ENCODE measurements at regions not wholly inside any gene's neighbourhood (a gene's known extent, or its start where the extent isn't known, plus 50 kb on each side); places are given as distances from the start of the nearest gene placed in this dataset.
"Not testable (repeated sequence)": the region's sequence is repeated elsewhere in the genome, so short reads cannot be mapped to it uniquely, and the experiment has no call there.

- Mint-ChIP-seq H3K27ac (no peak overlapping the region), H3K9me3 (no peaks in the 10 kb centered on the region), H3K4me3 (no peak overlapping the region), H3K36me3 (no peaks in the 10 kb centered on the region), H3K27me3 (no peaks in the 10 kb centered on the region), H3K4me1 (no peaks in the 10 kb centered on the region)
- ATAC-seq (ENCODE audit: low read depth) (no peak), DNase-seq (no peak)
- POLR2A ChIA-PET: no interaction called here
Observed at GRCh38 chr3:118501152-118501551, 533.5 kb downstream of the IGSF11 start.

GRCh38 chr3:118504906-118505305 is 529.7 kb downstream of the IGSF11 start:
- POLR2A ChIA-PET: no interaction called here
- ATAC-seq (ENCODE audit: low read depth): no peak

DNA sequence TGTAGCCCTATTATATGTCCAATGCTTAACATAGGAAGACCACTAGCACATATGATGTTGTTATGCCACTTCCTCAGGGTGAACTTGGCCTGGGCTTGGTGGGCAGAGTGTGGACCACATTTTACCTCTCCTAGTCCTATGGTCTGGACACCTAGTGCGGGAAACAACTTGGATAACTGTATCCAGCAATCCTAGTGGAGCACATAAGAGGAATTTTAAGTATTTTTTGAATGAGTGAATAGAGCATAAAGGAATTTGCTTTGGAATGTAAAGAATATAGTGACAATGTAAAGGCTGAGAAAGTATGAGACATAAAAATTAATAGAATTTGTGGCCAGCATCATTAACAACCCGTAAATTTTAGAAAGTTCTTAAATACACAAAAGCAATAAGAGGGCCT is 528.9 kb downstream of the IGSF11 start:
- Mint-ChIP-seq H3K4me1 (no peaks in the 10 kb centered on the region), H3K36me3 (no peaks in the 10 kb centered on the region), H3K27me3 (no peaks in the 10 kb centered on the region), H3K4me3 (no peak overlapping the region), H3K9me3 (peaks cover 2% of the 10 kb centered on the region), H3K27ac (no peak overlapping the region)
- ATAC-seq (ENCODE audit: low read depth): no peak
- POLR2A ChIA-PET: no interaction called here
- DNase-seq: no peak

More at GRCh38 chr3:118504906-118505305, 529.7 kb downstream of the IGSF11 start:
- Mint-ChIP-seq H3K9me3 (peaks cover 2% of the 10 kb centered on the region), H3K4me3 (no peak overlapping the region), H3K36me3 (no peaks in the 10 kb centered on the region), H3K27ac (no peak overlapping the region), H3K27me3 (no peaks in the 10 kb centered on the region), H3K4me1 (no peaks in the 10 kb centered on the region)
- DNase-seq: no peak

- no peak overlapping the region for H3K4me3 Mint-ChIP-seq
- no peaks in the 10 kb centered on the region for H3K4me1 Mint-ChIP-seq
- no peaks in the 10 kb centered on the region for H3K27me3 Mint-ChIP-seq
- ATAC-seq (ENCODE audit: low read depth) (no peak), DNase-seq (no peak)
- H3K27ac Mint-ChIP-seq: no peak overlapping the region
- peaks cover 2% of the 10 kb centered on the region for H3K9me3 Mint-ChIP-seq
- H3K36me3 Mint-ChIP-seq: no peaks in the 10 kb centered on the region
- POLR2A ChIA-PET: no interaction called here
Observed at GRCh38 chr3:118511402-118511801, 523.2 kb downstream of the IGSF11 start.

DNA sequence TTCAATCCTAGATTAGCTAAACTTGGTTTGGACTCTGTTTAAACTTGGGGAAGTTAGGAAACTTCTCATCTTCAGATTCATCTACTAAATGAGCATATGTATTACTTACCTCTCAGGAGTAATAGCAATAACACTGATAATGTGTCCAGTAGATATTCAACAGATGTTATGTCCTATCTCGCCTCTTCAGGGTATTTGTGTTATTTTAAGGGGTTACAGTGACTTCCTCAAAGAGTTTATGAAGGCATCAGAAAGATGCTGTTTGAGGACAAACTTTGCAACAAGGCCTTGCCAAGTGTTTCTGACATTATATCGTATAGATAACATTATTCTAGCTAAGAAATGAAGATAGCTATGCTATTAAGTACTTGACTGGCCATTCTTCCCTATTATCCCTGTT is 522.3 kb downstream of the IGSF11 start:
- H3K4me3 Mint-ChIP-seq: no peak overlapping the region
- POLR2A ChIA-PET: no interaction called here
- DNase-seq (no peak), ATAC-seq (ENCODE audit: low read depth) (no peak)
- no peaks in the 10 kb centered on the region for H3K4me1 Mint-ChIP-seq
- no peak overlapping the region for H3K27ac Mint-ChIP-seq
- H3K27me3 Mint-ChIP-seq: no peaks in the 10 kb centered on the region
- H3K9me3 Mint-ChIP-seq: peaks cover 2% of the 10 kb centered on the region
- no peaks in the 10 kb centered on the region for H3K36me3 Mint-ChIP-seq

DNA sequence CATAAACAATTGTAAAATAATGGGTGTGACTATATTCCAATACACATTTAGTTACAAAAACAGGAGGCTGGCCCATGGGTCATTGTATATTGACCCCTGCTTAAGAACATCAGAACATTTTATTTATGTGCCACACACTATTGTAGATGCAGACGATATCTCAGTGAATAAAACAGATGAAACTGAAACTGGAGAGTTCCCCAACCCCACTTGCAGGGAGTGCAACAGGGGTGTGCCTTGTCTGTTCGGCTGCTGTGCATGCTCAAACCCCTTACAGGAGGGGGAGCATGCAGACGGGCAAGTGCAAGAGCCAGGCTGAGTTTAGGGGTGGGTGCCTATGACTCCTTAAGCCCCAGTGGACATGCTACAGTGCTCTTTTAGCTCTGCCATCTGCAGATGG is 509.6 kb downstream of the IGSF11 start:
- H3K9me3 Mint-ChIP-seq: no peaks in the 10 kb centered on the region
- POLR2A ChIA-PET: no interaction called here
- no peak overlapping the region for H3K4me3 Mint-ChIP-seq
- H3K4me1 Mint-ChIP-seq: no peaks in the 10 kb centered on the region
- H3K27ac Mint-ChIP-seq: no peak overlapping the region
- H3K27me3 Mint-ChIP-seq: no peaks in the 10 kb centered on the region
- ATAC-seq (ENCODE audit: low read depth) (no peak), DNase-seq (no peak)
- no peaks in the 10 kb centered on the region for H3K36me3 Mint-ChIP-seq

- no peaks in the 10 kb centered on the region for H3K36me3 Mint-ChIP-seq
- ATAC-seq (ENCODE audit: low read depth): no peak
- no peak for DNase-seq
- no peaks in the 10 kb centered on the region for H3K9me3 Mint-ChIP-seq
- no peaks in the 10 kb centered on the region for H3K4me1 Mint-ChIP-seq
- H3K4me3 Mint-ChIP-seq: no peak overlapping the region
- POLR2A ChIA-PET: no interaction called here
- no peaks in the 10 kb centered on the region for H3K27me3 Mint-ChIP-seq
- no peak overlapping the region for H3K27ac Mint-ChIP-seq
Observed at GRCh38 chr3:118526758-118527513, 507.7 kb downstream of the IGSF11 start.

GRCh38 chr3:118527514-118528044 is 507.1 kb downstream of the IGSF11 start:
- Mint-ChIP-seq H3K27me3 (no peaks in the 10 kb centered on the region), H3K4me3 (no peak overlapping the region), H3K9me3 (no peaks in the 10 kb centered on the region), H3K4me1 (no peaks in the 10 kb centered on the region), H3K36me3 (no peaks in the 10 kb centered on the region), H3K27ac (no peak overlapping the region)
- DNase-seq (no peak), ATAC-seq (ENCODE audit: low read depth) (no peak)
- POLR2A ChIA-PET: no interaction called here

DNA sequence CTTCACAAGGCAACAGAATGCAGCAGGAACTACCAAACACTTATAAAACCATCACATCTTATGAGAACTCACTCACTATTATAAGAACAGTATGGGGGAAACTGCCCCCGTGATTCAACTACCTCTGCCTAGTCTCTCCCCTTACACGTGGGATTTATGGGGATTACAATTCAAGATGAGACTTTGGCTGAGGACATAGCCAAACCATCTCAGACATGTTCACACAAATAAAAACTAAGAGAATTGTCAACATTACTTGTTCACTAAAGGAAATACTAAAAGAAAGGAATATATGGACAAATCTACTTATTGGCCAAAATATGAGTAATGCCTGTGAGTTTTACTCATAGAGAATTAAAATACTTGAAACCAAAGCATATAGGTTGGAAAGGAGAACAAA is 505.1 kb downstream of the IGSF11 start:
- Mint-ChIP-seq H3K27ac (no peak overlapping the region), H3K4me1 (no peaks in the 10 kb centered on the region), H3K4me3 (no peak overlapping the region), H3K9me3 (no peaks in the 10 kb centered on the region), H3K36me3 (no peaks in the 10 kb centered on the region), H3K27me3 (no peaks in the 10 kb centered on the region)
- POLR2A ChIA-PET: no interaction called here
- DNase-seq: no peak
- no peak for ATAC-seq (ENCODE audit: low read depth)

- Mint-ChIP-seq H3K4me3 (no peak overlapping the region), H3K27ac (no peak overlapping the region), H3K27me3 (no peaks in the 10 kb centered on the region), H3K36me3 (no peaks in the 10 kb centered on the region), H3K4me1 (no peaks in the 10 kb centered on the region), H3K9me3 (no peaks in the 10 kb centered on the region)
- DNase-seq (no peak), ATAC-seq (ENCODE audit: low read depth) (no peak)
- POLR2A ChIA-PET: no interaction called here
Observed at GRCh38 chr3:118530350-118530922, 504.2 kb downstream of the IGSF11 start.

GRCh38 chr3:118530927-118531356 is 503.7 kb downstream of the IGSF11 start:
- H3K4me3 Mint-ChIP-seq; H3K27ac Mint-ChIP-seq; H3K9me3 Mint-ChIP-seq; DNase-seq; POLR2A ChIA-PET; H3K36me3 Mint-ChIP-seq; ATAC-seq (ENCODE audit: low read depth); H3K4me1 Mint-ChIP-seq; H3K27me3 Mint-ChIP-seq: not testable (repeated sequence)

DNA sequence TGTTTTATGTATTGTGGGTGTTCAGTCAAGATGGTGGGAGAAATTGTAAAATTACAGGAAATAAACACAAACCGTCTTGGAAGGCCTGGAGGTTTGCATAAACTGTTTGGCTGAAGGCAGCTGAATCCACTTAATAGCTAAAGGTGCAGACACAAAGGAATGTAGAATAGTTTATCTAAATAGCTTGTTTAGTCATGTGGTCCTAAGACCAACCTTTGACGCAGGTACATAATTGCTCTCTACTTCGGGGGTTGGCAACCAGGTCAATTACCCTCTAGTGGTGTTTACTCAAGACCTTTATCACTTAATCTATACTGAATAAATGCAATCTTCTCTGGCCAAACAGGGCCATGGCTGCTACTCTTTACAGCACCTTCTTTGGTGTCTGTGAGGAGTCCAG is 502.8 kb downstream of the IGSF11 start:
- no peaks in the 10 kb centered on the region for H3K36me3 Mint-ChIP-seq
- DNase-seq: no peak
- H3K27me3 Mint-ChIP-seq: no peaks in the 10 kb centered on the region
- H3K4me1 Mint-ChIP-seq: no peaks in the 10 kb centered on the region
- H3K27ac Mint-ChIP-seq: no peak overlapping the region
- H3K9me3 Mint-ChIP-seq: no peaks in the 10 kb centered on the region
- POLR2A ChIA-PET: no interaction called here
- ATAC-seq (ENCODE audit: low read depth): no peak
- no peak overlapping the region for H3K4me3 Mint-ChIP-seq

- POLR2A ChIA-PET: no interaction called here
- no peaks in the 10 kb centered on the region for H3K36me3 Mint-ChIP-seq
- no peaks in the 10 kb centered on the region for H3K4me1 Mint-ChIP-seq
- ATAC-seq (ENCODE audit: low read depth) (no peak), DNase-seq (no peak)
- H3K27ac Mint-ChIP-seq: no peak overlapping the region
- H3K27me3 Mint-ChIP-seq: no peaks in the 10 kb centered on the region
- no peaks in the 10 kb centered on the region for H3K9me3 Mint-ChIP-seq
- H3K4me3 Mint-ChIP-seq: no peak overlapping the region
Observed at GRCh38 chr3:118533676-118534075, 501.0 kb downstream of the IGSF11 start.

DNA sequence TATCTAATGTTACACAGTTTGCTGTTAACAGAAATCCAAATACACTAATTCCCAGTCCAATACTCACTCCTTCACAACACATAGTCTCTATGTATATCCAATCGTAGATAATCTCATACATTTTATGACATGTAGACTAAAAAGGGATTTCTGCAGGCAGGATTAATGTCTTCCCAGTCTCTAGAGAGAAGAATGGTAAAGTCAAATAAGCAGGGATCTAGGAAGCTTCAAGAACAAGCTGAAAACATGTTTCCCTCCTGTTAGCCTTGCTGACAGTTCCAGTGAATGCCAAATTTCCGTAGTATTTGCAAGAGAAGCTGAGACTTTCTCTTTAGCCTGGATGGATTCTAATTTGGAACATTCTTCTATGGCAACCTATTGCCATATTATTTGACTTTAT is 500.1 kb downstream of the IGSF11 start:
- no peaks in the 10 kb centered on the region for H3K36me3 Mint-ChIP-seq
- H3K27ac Mint-ChIP-seq: no peak overlapping the region
- POLR2A ChIA-PET: no interaction called here

More for the DNA sequence above, 500.1 kb downstream of the IGSF11 start:
- no peaks in the 10 kb centered on the region for H3K9me3 Mint-ChIP-seq
- H3K4me3 Mint-ChIP-seq: no peak overlapping the region
- H3K27me3 Mint-ChIP-seq: no peaks in the 10 kb centered on the region
- H3K4me1 Mint-ChIP-seq: no peaks in the 10 kb centered on the region
- ATAC-seq (ENCODE audit: low read depth): no peak
- DNase-seq: no peak
